Stimulated activated CD8-positive, alpha-beta memory T cell treated with anti-CD3 and anti-CD28 coated beads, Interleukin-4, amount 100 ng/mL, for 1 hour (primary cell): ENCODE measurements at regions not wholly inside any gene's neighbourhood (a gene's known extent, or its start where the extent isn't known, plus 50 kb on each side); places are given as distances from the start of the nearest gene placed in this dataset.
"Not testable (repeated sequence)": the region's sequence is repeated elsewhere in the genome, so short reads cannot be mapped to it uniquely, and the experiment has no call there.

ENCODE experiments used
- DNase-seq, 2 donors: peaks; one replicate each; pipeline ENCODE4 v3.0.0-alpha.2; 2020; ENCODE audit warnings: low read depth in 2 of 2, low spot score in 1 of 2

DNA sequence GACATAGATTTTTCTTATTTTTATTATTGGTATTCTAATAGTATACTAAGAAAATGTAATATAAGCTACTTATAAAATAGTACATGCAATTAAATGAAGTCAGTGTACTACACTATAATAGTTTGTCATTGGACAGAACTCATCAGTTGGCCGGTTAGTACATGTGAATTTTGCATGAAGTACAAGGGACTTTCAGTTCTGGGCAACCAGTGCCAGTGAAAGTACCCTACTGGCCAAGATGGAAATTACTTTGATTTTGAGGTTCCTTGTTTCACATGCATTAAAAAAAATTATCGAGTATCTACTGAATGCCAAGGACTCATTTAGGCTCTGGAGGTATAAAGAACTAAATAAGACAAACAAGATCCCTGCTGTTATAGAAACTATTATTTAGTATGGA lies 213.4 kb upstream of the ELL2 start:
- no peak for DNase-seq

- DNase-seq, result no peak
Measured at GRCh38 chr5:96173366-96173765, 211.7 kb upstream of the ELL2 start.

DNA sequence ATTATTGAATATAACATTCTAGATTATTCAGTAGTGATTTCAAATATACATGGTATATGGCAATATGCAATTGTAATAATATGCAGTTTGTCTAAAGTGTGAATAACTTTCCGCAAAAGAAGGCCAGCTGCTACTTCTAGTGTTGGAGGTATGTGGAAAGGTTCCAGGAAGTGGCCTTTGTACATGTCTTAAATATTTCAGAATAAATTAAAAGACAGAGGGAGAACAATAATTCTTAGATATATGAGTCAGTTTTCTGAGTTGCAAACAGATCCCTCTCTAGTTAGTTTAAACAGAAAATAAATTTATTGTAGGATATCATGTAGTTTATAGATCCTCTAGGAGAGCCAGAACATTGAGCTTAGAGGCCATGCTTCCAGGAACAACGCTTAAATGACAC lies 210.8 kb upstream of the ELL2 start:
- DNase-seq, result no peak

DNA sequence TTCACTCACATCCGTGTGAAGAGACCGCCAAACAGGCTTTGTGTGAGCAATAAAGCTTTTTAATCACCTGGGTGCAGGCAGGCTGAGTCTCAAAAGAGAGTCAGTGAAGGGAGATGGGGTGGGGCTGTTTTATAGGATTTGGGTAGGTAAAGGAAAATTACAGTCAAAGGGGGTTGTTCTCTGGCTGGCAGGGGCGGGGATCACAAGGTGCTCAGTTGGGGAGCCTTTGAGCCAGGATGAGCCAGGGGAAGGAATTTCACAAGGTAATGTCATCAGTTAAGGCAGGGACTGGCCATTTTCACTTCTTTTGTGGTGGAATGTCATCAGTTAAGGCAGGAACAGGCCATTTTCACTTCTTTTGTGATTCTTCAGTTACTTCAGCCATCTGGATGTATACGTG lies 210.3 kb upstream of the ELL2 start:
- DNase-seq, result not testable (repeated sequence)

- not testable (repeated sequence) for DNase-seq
Measured at GRCh38 chr5:96170481-96171125, 209.0 kb upstream of the ELL2 start.

DNA sequence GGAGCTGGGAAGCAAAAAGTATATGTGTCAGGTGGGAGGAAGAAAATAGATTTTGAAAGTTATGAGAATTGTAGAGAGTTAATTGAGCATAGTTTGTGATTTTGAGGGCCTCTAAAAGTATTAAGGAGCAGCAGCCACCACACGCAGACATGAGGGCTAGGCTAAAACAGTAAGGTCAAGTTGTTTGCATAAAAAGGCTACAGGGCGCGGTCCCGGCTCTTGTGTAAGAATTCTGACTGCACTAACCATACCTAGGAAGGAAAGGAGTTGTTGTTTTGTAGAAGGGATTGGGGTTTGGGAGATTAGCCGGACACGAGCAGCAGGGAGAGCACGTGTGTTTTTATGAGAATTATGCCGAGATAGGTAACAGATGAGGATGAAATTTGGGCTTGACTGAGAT lies 207.2 kb upstream of the ELL2 start:
- not testable (repeated sequence) for DNase-seq

GRCh38 chr5:96159043-96159442 lies 197.4 kb upstream of the ELL2 start:
- no peak for DNase-seq

GRCh38 chr5:96157841-96158291 lies 196.2 kb upstream of the ELL2 start:
- no peak for DNase-seq

- no peak for DNase-seq
Measured at GRCh38 chr5:96157077-96157780, 195.6 kb upstream of the ELL2 start.

GRCh38 chr5:96155147-96155546 lies 193.5 kb upstream of the ELL2 start:
- DNase-seq, result no peak

DNA sequence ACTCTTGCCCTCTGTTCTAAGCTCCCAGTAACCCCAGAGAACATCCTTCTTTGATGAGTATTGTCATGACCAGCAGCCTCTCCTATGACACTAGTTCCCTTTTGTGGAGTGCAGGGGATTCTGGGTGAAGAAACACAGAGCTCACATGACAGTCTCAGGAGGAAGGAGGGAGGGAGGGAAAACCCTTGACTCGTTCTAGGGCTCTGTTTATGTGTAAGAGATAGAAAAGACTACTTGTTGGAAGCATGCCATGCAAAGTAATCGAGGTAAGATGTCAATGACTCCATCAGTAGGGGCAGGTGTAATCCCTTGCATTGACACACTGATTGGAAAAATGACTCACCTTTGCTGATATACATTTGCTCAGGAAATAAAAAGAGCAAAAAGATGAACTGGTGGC lies 190.2 kb upstream of the ELL2 start:
- no peak for DNase-seq

GRCh38 chr5:96150007-96150406 lies 188.4 kb upstream of the ELL2 start:
- no peak for DNase-seq

- no peak for DNase-seq
Measured at GRCh38 chr5:96149546-96149945, 187.9 kb upstream of the ELL2 start.

DNA sequence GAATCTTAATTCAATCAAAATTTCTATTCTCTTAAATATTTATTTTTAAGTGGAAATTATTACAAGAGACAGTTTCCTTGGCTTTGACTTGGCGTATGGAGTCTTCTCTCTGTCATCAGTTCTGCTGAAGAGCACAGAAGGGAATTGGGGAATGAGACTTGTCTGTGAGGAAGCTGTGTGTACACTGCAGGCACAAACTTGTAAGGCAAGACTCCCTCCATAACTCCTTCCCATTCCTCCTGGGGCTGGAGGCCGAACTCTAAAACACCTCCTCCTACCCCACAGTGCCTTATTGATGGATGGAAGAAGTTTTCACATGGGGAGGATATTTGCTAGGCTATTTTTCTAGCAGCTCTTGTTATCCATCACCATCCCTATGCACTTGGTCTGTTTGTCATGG lies 187.4 kb upstream of the ELL2 start:
- no peak for DNase-seq

- DNase-seq, result no peak
Measured at GRCh38 chr5:96148376-96148775, 186.7 kb upstream of the ELL2 start.

- DNase-seq, result no peak
Measured at GRCh38 chr5:96147866-96148265, 186.2 kb upstream of the ELL2 start.

GRCh38 chr5:96146675-96147074 lies 185.0 kb upstream of the ELL2 start:
- no peak for DNase-seq

- DNase-seq, result no peak
Measured at GRCh38 chr5:96144289-96144688, 182.6 kb upstream of the ELL2 start.

GRCh38 chr5:96143450-96143849 lies 181.8 kb upstream of the ELL2 start:
- no peak for DNase-seq

DNA sequence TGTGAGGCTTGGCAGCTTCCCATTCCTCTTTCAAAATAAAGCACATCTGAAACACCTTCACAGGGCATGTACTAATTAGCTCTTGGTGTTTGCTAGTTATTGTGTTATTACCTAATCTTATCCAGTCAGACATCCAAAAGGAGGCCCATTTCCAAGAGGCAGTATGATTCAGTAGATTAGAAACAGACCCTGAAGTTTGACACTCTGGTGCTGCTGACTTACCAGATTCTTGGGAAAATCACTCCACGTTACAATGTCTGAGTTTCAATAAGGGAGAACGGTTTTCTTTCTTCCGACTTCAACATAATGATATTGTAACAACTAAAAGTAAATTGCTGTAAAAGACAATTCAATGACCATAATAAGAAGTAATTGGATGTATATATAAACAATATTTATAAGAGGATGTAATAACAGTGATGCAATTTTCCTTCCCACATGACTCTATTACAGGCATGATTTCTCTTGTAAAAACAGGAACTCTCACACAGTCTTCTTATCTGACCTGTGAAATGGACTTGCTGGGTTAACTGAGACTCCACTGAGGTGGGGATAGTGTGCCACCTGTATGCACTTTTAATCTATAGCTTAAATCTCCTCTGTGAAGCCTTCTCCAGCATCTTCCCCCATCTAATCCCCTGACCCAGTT lies 181.3 kb upstream of the ELL2 start:
- no peak for DNase-seq

DNA sequence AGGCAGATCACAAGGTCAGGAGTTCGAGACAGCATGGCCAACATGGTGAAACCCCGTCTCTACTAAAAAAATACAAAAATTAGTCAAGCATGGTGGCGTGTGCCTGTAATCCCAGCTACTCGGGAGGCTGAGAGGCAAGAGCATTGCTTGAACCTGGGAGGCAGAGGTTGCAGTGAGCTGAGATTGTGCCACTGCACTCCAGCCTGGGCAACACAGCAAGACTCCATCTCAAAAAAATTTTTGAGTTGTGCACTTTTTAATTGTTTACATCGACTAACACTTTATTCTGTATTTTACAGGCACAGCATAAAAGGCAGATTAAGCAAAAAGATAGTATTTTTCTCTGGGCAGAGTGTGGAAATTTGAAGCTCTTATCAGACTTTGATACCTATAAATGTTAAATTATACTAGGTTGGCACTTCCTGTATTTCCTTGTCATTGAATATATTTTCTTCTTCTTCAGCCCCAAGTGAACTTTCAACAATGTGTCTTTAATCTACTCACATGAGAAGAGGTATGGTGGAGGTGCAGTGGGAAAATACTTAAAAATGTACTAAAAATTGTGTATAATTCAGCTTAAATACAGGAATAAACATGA lies 180.6 kb upstream of the ELL2 start:
- no peak for DNase-seq

DNA sequence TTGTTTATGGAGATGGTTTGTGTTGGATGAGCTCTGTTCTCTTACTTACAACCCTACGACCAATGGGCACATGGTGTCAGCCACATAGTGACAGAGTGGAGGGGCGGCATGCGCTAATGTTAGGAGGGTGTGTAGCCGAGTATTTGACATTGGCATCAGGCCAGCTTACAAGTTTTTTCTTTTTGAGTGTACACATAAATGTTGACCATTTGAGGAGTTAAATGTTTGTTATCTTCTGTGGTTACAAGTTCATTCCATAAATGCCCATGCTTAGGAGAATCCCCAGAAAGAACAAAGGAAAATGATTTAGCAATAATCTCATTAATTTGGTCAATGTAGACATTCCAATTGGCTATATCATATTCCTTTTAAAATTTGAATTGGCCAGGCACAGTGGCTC lies 180.1 kb upstream of the ELL2 start:
- no peak for DNase-seq
